ENCODE measurements at regions not wholly inside any gene's neighbourhood (a gene's known extent, or its start where the extent isn't known, plus 50 kb on each side); places are given as distances from the start of the nearest gene placed in this dataset.

- peaks cover 8% of the 10 kb centered on the region for H3K9me3 Mint-ChIP-seq
- no peaks in the 10 kb centered on the region for H3K4me1 Mint-ChIP-seq (ENCODE audit: low read depth)
- DNase-seq (ENCODE audit: low spot score) = no peak
Observed at GRCh38 chr7:46554688-46555422, 633.8 kb upstream of the IGFBP3 start.

DNA sequence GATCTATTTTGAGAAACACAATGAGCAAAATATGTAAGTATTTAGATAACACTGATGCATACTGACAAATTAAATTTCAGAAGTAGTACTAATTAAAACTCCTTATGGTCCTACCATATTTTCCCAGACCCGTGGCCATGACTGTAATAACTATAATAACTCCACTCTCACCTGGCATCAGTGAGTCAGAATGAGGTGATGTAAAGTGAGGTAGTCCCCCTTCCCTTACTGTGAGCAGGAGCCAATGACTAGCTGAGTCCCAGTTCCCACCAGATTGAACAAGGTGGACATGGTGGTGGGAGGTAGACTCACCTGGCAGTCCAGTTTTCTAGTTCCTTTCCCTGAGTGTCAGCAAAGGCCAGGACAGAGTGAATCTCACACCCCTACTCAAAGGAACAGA, 630.5 kb upstream of the IGFBP3 start:
- H3K9me3 Mint-ChIP-seq = peaks cover 5% of the 10 kb centered on the region
- no peak overlapping the region for H3K27ac Mint-ChIP-seq
- H3K4me1 Mint-ChIP-seq (ENCODE audit: low read depth) = no peaks in the 10 kb centered on the region
- no peak overlapping the region for H3K4me3 Mint-ChIP-seq (ENCODE audit: low read depth)
- no peaks in the 10 kb centered on the region for H3K27me3 Mint-ChIP-seq (ENCODE audit: low read depth)
- no peaks in the 10 kb centered on the region for H3K36me3 Mint-ChIP-seq (ENCODE audit: low read depth)
- DNase-seq (ENCODE audit: low spot score) = no peak
- intact Hi-C loops (cut with micrococcal nuclease) = no loop called here

More at GRCh38 chr7:46554688-46555422, 633.8 kb upstream of the IGFBP3 start:
- intact Hi-C loops (cut with micrococcal nuclease) = no loop called here
- Mint-ChIP-seq H3K27me3 (ENCODE audit: low read depth) (no peaks in the 10 kb centered on the region), H3K27ac (no peak overlapping the region), H3K36me3 (ENCODE audit: low read depth) (no peaks in the 10 kb centered on the region), H3K4me3 (ENCODE audit: low read depth) (no peak overlapping the region)

DNA sequence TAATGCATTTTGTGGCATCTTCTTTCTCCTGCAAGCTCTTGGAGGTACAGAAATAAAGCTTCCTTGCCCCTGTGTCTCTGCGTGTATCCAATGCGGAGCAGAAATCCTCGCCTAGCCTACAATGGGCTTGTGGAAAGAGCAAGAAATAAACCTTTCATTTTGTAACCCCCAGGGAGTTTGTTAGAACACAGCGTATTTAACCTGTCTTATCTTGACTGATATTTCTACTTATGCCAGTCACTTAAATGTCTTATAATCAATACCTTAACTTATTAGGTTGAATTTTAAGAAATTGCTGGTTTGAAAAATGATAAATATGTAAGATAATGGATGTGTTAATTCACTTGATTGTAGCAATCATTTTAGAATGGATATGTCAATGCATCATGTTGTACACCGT, 629.8 kb upstream of the IGFBP3 start:
- Mint-ChIP-seq H3K4me1 (ENCODE audit: low read depth) (no peaks in the 10 kb centered on the region), H3K4me3 (ENCODE audit: low read depth) (no peak overlapping the region), H3K36me3 (ENCODE audit: low read depth) (no peaks in the 10 kb centered on the region), H3K9me3 (peaks cover 7% of the 10 kb centered on the region), H3K27ac (no peak overlapping the region), H3K27me3 (ENCODE audit: low read depth) (no peaks in the 10 kb centered on the region)
- DNase-seq (ENCODE audit: low spot score) = no peak
- intact Hi-C loops (cut with micrococcal nuclease) = no loop called here

DNA sequence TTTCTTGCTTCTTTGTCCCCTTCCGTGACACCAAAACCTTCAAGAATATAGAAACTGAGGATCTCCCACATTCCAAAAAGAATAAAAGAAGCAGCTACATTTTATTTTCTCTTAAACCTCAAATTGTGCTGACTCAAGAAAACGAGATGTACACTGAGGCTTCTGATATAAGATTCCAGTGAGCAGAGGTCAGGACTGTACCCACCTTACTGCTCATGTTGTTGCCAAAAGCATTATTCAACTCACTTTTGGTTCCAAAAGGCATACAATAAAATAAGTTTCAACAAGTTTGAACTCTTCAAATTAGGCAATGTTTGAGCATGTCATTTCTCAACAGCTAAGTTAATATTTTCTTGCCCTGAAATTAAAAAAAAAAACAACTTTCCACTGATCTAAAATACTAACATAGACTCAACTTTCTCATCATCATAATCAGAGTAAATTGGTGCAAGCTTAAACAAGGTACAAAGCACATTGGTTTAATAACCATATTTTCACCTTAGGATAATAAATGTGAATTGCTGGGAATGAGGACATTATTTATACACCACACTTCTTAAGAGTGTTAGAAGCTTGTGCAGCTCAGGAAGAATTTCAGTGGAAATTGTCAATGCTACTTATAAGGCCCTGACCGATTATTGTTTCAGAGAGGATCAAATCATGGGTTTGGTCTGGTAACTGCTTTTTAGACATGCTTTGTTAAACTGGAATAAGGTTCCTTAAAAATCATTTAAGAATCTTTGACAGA, 629.0 kb upstream of the IGFBP3 start:
- no peaks in the 10 kb centered on the region for H3K27me3 Mint-ChIP-seq (ENCODE audit: low read depth)
- H3K4me1 Mint-ChIP-seq (ENCODE audit: low read depth) = no peaks in the 10 kb centered on the region
- no peaks in the 10 kb centered on the region for H3K36me3 Mint-ChIP-seq (ENCODE audit: low read depth)
- no peak for DNase-seq (ENCODE audit: low spot score)
- intact Hi-C loops (cut with micrococcal nuclease) = no loop called here
- no peak overlapping the region for H3K27ac Mint-ChIP-seq
- peaks cover 7% of the 10 kb centered on the region for H3K9me3 Mint-ChIP-seq
- no peak overlapping the region for H3K4me3 Mint-ChIP-seq (ENCODE audit: low read depth)

DNA sequence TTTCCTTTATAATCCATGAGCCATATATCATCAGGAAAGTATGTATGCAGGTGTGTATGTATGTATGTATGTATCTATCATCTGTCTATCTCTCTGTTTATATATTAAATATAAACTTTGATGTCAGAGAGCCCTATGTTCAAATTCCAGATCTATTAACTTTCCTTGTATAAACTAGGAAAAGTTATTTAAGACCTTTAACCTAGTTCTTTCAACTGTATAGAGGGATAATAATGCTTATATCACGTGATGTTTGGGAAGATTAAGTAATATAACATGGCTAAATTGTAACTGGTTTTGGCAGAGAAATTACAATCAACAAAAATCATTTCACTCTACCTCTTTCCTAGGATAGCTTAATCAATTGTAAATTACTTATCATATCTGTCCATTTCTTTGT, 628.3 kb upstream of the IGFBP3 start:
- no peaks in the 10 kb centered on the region for H3K27me3 Mint-ChIP-seq (ENCODE audit: low read depth)
- DNase-seq (ENCODE audit: low spot score) = no peak
- intact Hi-C loops (cut with micrococcal nuclease) = no loop called here
- H3K4me1 Mint-ChIP-seq (ENCODE audit: low read depth) = no peaks in the 10 kb centered on the region
- no peak overlapping the region for H3K27ac Mint-ChIP-seq
- peaks cover 7% of the 10 kb centered on the region for H3K9me3 Mint-ChIP-seq
- H3K36me3 Mint-ChIP-seq (ENCODE audit: low read depth) = no peaks in the 10 kb centered on the region
- no peak overlapping the region for H3K4me3 Mint-ChIP-seq (ENCODE audit: low read depth)

DNA sequence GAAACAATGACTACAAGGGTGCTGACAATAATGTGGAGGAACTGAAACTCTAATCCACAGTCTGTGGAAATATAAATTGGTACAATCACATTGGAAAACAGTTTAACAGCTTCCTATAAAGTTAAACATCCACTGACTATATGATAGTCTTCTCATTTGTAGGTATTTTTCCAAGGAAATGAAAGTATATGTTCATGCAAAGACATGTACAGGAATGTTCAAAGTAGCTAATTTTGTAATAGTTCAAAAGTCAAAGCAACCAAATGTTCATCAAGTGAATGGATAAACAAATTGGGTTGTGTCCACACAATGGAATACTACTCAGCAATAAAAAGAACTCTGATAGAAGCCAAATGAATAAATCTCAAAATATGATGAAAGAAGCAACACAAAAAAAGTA, 626.0 kb upstream of the IGFBP3 start:
- intact Hi-C loops (cut with micrococcal nuclease) = no loop called here
- Mint-ChIP-seq H3K9me3 (peaks cover 4% of the 10 kb centered on the region), H3K4me3 (ENCODE audit: low read depth) (no peak overlapping the region), H3K36me3 (ENCODE audit: low read depth) (no peaks in the 10 kb centered on the region), H3K27me3 (ENCODE audit: low read depth) (no peaks in the 10 kb centered on the region), H3K4me1 (ENCODE audit: low read depth) (no peaks in the 10 kb centered on the region), H3K27ac (no peak overlapping the region)
- no peak for DNase-seq (ENCODE audit: low spot score)

DNA sequence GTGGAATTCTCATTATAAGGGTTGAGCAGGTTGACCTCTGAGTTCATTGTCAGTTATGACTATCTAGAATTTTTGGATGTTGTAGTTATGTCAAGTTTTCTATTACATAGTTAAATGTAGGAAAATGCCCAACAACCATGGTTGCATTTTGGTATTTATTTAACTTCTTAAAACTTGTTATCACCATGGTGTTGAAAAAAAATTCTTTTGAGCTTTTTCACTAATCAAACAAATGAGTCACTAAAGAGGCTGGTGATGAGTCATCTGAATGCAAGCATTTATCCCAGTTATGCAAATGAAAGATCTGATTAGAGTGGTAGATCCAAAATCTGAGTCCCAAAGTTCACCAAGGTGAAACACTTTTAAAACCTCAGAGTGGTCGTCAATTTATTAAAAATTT, 624.7 kb upstream of the IGFBP3 start:
- no peaks in the 10 kb centered on the region for H3K27me3 Mint-ChIP-seq (ENCODE audit: low read depth)
- H3K36me3 Mint-ChIP-seq (ENCODE audit: low read depth) = no peaks in the 10 kb centered on the region
- intact Hi-C loops (cut with micrococcal nuclease) = no loop called here
- H3K9me3 Mint-ChIP-seq = peaks cover 4% of the 10 kb centered on the region
- H3K4me1 Mint-ChIP-seq (ENCODE audit: low read depth) = no peaks in the 10 kb centered on the region
- H3K4me3 Mint-ChIP-seq (ENCODE audit: low read depth) = no peak overlapping the region
- no peak for DNase-seq (ENCODE audit: low spot score)
- H3K27ac Mint-ChIP-seq = no peak overlapping the region

GRCh38 chr7:46544396-46545008, 623.4 kb upstream of the IGFBP3 start:
- DNase-seq (ENCODE audit: low spot score) = no peak
- H3K27me3 Mint-ChIP-seq (ENCODE audit: low read depth) = no peaks in the 10 kb centered on the region
- H3K27ac Mint-ChIP-seq = no peak overlapping the region
- H3K9me3 Mint-ChIP-seq = peaks cover 4% of the 10 kb centered on the region
- intact Hi-C loops (cut with micrococcal nuclease) = no loop called here
- H3K4me1 Mint-ChIP-seq (ENCODE audit: low read depth) = no peaks in the 10 kb centered on the region
- H3K4me3 Mint-ChIP-seq (ENCODE audit: low read depth) = no peak overlapping the region
- no peaks in the 10 kb centered on the region for H3K36me3 Mint-ChIP-seq (ENCODE audit: low read depth)

DNA sequence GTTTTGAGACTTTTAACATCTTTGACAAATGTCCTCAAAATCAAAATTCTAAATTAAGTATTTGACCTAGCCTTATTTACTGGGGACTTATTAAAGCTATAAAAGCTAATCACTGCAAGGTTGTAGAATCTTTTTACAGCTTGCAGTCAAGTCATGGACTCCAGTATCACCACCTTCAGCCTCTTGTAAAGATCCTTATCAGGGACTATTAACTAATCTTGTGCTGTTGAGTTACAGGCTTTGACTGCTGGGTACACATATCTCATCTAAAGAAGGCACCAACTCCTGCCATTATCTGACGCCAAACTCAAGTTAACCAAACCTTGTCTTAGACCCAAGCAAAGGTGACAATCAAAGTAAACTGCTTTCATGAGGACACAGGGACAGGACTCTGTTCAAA, 621.0 kb upstream of the IGFBP3 start:
- no peak for DNase-seq (ENCODE audit: low spot score)
- no peak overlapping the region for H3K4me3 Mint-ChIP-seq (ENCODE audit: low read depth)
- H3K4me1 Mint-ChIP-seq (ENCODE audit: low read depth) = no peaks in the 10 kb centered on the region
- no peaks in the 10 kb centered on the region for H3K27me3 Mint-ChIP-seq (ENCODE audit: low read depth)
- no peaks in the 10 kb centered on the region for H3K36me3 Mint-ChIP-seq (ENCODE audit: low read depth)
- intact Hi-C loops (cut with micrococcal nuclease) = no loop called here
- H3K9me3 Mint-ChIP-seq = peaks cover 4% of the 10 kb centered on the region
- H3K27ac Mint-ChIP-seq = no peak overlapping the region

DNA sequence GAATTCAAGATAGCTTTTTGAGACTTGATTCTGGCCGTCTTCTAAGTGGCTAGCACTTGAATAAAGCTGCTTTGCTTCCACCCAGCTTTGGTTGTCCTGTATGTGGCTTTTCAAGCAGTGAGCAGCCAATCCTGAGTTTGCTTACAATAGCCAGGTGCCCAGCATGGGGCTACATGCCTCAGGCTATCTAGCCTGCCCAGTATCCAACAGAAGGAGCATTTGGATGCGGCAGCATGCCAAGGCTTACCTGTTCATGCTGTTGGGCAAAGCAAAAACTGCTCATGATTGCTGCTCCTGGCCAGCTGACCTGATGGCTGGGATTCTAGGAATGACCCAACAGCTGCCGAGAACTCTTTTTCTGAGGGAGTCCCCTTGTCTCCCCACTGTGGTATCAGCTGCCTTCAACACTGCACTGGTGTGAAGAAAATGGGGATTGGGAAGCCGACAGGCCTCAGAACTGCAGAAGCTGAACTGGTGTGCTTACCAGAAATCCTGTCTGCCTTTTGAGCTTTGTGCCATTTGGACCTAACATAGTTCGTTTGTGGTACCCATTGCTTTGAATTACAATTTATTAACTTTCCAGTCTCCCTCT, 618.9 kb upstream of the IGFBP3 start:
- H3K27me3 Mint-ChIP-seq (ENCODE audit: low read depth) = no peaks in the 10 kb centered on the region
- H3K27ac Mint-ChIP-seq = no peak overlapping the region
- H3K9me3 Mint-ChIP-seq = peaks cover 8% of the 10 kb centered on the region
- H3K4me1 Mint-ChIP-seq (ENCODE audit: low read depth) = no peaks in the 10 kb centered on the region
- H3K36me3 Mint-ChIP-seq (ENCODE audit: low read depth) = no peaks in the 10 kb centered on the region
- H3K4me3 Mint-ChIP-seq (ENCODE audit: low read depth) = no peak overlapping the region
- intact Hi-C loops (cut with micrococcal nuclease) = no loop called here
- DNase-seq (ENCODE audit: low spot score) = no peak

DNA sequence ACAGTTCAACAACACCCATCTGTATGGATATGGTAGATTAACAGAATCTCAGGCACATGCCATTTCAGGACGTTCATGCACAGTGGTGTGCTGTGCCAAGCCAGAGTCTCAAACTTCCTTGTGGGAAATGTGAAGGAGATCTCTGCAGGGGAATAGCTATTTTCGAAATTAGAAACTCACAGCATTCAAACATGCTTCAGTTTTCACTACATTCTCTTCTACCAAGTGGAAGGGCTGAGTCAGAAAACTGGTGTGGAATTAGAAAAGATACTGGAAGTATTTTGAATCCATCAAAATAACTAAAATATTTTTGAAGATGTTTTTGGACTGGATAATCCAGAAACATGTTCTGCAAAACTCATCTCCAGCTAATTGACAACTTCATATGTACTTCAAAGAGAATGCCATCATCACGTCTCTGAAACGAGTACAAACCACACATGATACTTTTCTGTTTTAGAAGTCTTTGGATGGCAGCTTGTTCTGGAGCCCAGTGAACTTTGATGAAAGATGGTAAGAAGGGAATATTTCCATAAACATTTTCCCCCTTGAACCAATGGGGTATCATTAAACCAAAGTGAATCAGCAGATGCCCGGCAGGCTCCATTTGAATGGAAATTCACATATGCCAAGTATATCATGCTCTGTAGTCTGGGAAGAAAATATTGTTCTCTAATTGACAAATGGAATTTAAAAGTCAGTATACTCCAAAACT, 616.3 kb upstream of the IGFBP3 start:
- Mint-ChIP-seq H3K9me3 (peaks cover 15% of the 10 kb centered on the region), H3K4me3 (ENCODE audit: low read depth) (no peak overlapping the region), H3K27me3 (ENCODE audit: low read depth) (no peaks in the 10 kb centered on the region), H3K36me3 (ENCODE audit: low read depth) (no peaks in the 10 kb centered on the region), H3K4me1 (ENCODE audit: low read depth) (no peaks in the 10 kb centered on the region), H3K27ac (no peak overlapping the region)
- intact Hi-C loops (cut with micrococcal nuclease) = no loop called here
- no peak for DNase-seq (ENCODE audit: low spot score)

- Mint-ChIP-seq H3K4me1 (ENCODE audit: low read depth) (no peaks in the 10 kb centered on the region), H3K36me3 (ENCODE audit: low read depth) (no peaks in the 10 kb centered on the region)
Observed at GRCh38 chr7:46534664-46535588, 613.9 kb upstream of the IGFBP3 start.

More at GRCh38 chr7:46534664-46535588, 613.9 kb upstream of the IGFBP3 start:
- Mint-ChIP-seq H3K4me3 (ENCODE audit: low read depth) (no peak overlapping the region), H3K9me3 (peaks cover 15% of the 10 kb centered on the region), H3K27me3 (ENCODE audit: low read depth) (no peaks in the 10 kb centered on the region), H3K27ac (no peak overlapping the region)
- no peak for DNase-seq (ENCODE audit: low spot score)
- intact Hi-C loops (cut with micrococcal nuclease) = no loop called here
